ENCODE measurements at regions not wholly inside any gene's neighbourhood (a gene's known extent, or its start where the extent isn't known, plus 50 kb on each side); places are given as distances from the start of the nearest gene placed in this dataset.
A peak's percentile ranks its signal among the peaks of the same experiment; 100 is the strongest.

- Histone ChIP-seq H2AK9ac (replicated peaks; ENCODE audit: low read depth, low read length, poor library complexity) (no peak overlapping the region), H4K8ac (ENCODE audit: low read depth in 2 of 2, low read length in 2 of 2) (peak overlapping the region in 1 of 2 experiments; percentile 2; a peak in 2 of 4 replicates), H3K9me1 (ENCODE audit: insufficient read depth, low read length) (peaks cover 13% of the 10 kb centered on the region; the same call in 1 of the 2 replicates), H3K27ac (ENCODE audit: insufficient read depth, low read length) (no peak overlapping the region), H3K9ac (ENCODE audit: low read depth, low read length) (no peak overlapping the region), H4K20me1 (ENCODE audit: insufficient read depth, low read length) (no peaks in the 10 kb centered on the region), H2AK5ac (ENCODE audit: low read depth, low read length) (peak overlapping the region; percentile 49; the same call in 1 of the 2 replicates), H3K4me1 (ENCODE audit: control insufficient read depth, insufficient read depth, low read length) (peaks cover 4% of the 10 kb centered on the region; the same call in 1 of the 2 replicates), H3K4me3 (ENCODE audit: insufficient read depth, low read depth, low read length) (no peak overlapping the region), H3K14ac (replicated peaks; ENCODE audit: low read depth, low read length) (peak overlapping the region; percentile 57; the same call in 1 of the 2 replicates), H3K4me2 (ENCODE audit: low read depth, low read length) (no peak overlapping the region), H4K5ac (ENCODE audit: low read depth, low read length) (no peak overlapping the region), H3K4ac (ENCODE audit: low read depth, low read length) (peak overlapping the region; percentile 56; the same call in 1 of the 2 replicates), H3K9me3 (ENCODE audit: control insufficient read depth, insufficient read depth, low read length) (no peaks in the 10 kb centered on the region), H2BK20ac (ENCODE audit: low read depth, low read length) (no peak overlapping the region), H2BK15ac (ENCODE audit: low read depth, low read length) (no peak overlapping the region), H3K56ac (ENCODE audit: extremely low read depth, insufficient read depth, low read length) (no peak overlapping the region), H3K18ac (ENCODE audit: low read depth, low read length) (no peak overlapping the region), H3K36me3 (ENCODE audit: control insufficient read depth, insufficient read depth, low read length) (no peaks in the 10 kb centered on the region), H2BK120ac (ENCODE audit: low read depth, low read length) (peak overlapping the region; percentile 50; the same call in 1 of the 2 replicates), H2BK5ac (ENCODE audit: low read depth, low read length, poor library complexity, severe bottlenecking) (no peak overlapping the region), H2AFZ (replicated peaks; ENCODE audit: low read length, poor library complexity) (peak overlapping the region; percentile 81), H3K27me3 (ENCODE audit: control insufficient read depth, insufficient read depth, low read length) (no peaks in the 10 kb centered on the region), H4K91ac (ENCODE audit: insufficient read depth, low read depth, low read length) (peak overlapping the region; percentile 34; the same call in 1 of the 2 replicates), H3K79me1 (ENCODE audit: low read depth in 1 of 2, low read length in 2 of 2) (no peaks in the 10 kb centered on the region), H3K23ac (ENCODE audit: low read depth, low read length) (no peak overlapping the region)
- DNase-seq (peak; percentile 26), ATAC-seq (ENCODE audit: low read depth) (no peak)
- ChIA-PET POLR2A (ENCODE audit: unreplicated experiment) (no interaction called here), CTCF (no interaction called here)
- 87% methylated on average over 6 of the region's 13 CpGs; no CpG with 5 or more reads in 1 of the 2 experiments for WGBS, 2 experiments (ENCODE audit: extremely low coverage in 2 of 2, insufficient read length in 1 of 2)
- intact Hi-C loops (cut with micrococcal nuclease), result no loop called here
- no peak for TF ChIP-seq SMC3 (IDR thresholded peaks at IDR 0.05; ENCODE audit: low read depth, low read length)
- TF ChIP-seq ELK1 (IDR thresholded peaks at IDR 0.05; ENCODE audit: borderline replicate concordance, low read depth, low read length), result no peak
- no peak for TF ChIP-seq BHLHE40 (IDR thresholded peaks at IDR 0.05; ENCODE audit: low read depth, low read length)
- no peak for TF ChIP-seq POLR2A (IDR thresholded peaks at IDR 0.05; ENCODE audit: low read depth, low read length)
- TF ChIP-seq MAZ (IDR thresholded peaks at IDR 0.05; ENCODE audit: borderline replicate concordance, low read depth, low read length), result no peak
- 0 out of 2 replicates have a peak, but pooled peaks have one; percentile 25 for TF ChIP-seq CTCF (conservative IDR thresholded peaks at IDR 0.05; ENCODE audit: low read depth, low read length)
- no peak for TF ChIP-seq CHD1 (IDR thresholded peaks at IDR 0.05; ENCODE audit: low read depth, low read length)
- TF ChIP-seq USF2 (IDR thresholded peaks at IDR 0.05; ENCODE audit: low read depth, low read length), result no peak
- no peak for TF ChIP-seq NFE2L2 (IDR thresholded peaks at IDR 0.05; ENCODE audit: low read depth, low read length)
- dilution Hi-C loops (cut with HindIII; ENCODE audit: low sequenced_read_pairs, unreplicated experiment), result no loop called here
- in situ Hi-C loops (cut with MboI; ENCODE audit: low sequenced_read_pairs), result no loop called here
- no TSS peak for BruUV-seq (replicated peaks)
Measured at GRCh38 chr18:61957801-61958516, 65.2 kb upstream of the RNF152 start.

All from IMR-90 (cell line).